Lower leg skin (tissue), 4 donors: ENCODE measurements at regions not wholly inside any gene's neighbourhood (a gene's known extent, or its start where the extent isn't known, plus 50 kb on each side); places are given as distances from the start of the nearest gene placed in this dataset.

Source experiments
- DNase-seq, 2 donors: peaks; one replicate each; pipeline ENCODE4 v3.0.0-alpha.2; 2019; ENCODE audit warnings: low spot score in 2 of 2
- H3K4me3 ChIP-seq: fragments of 200-600 bp; sonication (generic); 2 replicates; pipeline ENCODE4 v1.5.1; 2017; ENCODE audit warnings: mild to moderate bottlenecking, low read depth; ENCODE audit not compliant: poor library complexity, severe bottlenecking
- CTCF ChIP-seq, 3 donors: fragments of 450-650 bp; IDR thresholded peaks; one replicate each; pipeline ENCODE4 v1.5.1; 2016; ENCODE audit warnings: antibody characterized with exemption in 3 of 3, mild to moderate bottlenecking in 3 of 3, moderate library complexity in 2 of 3
- POLR2A ChIP-seq, 2 donors: fragments of 450-650 bp; IDR thresholded peaks; one replicate each; pipeline ENCODE4 v1.6.1; 2016 to 2017; ENCODE audit warnings: antibody characterized with exemption in 2 of 2, mild to moderate bottlenecking in 1 of 2, moderate library complexity in 1 of 2
- WGBS, 2 donors: methylation state at CpG; one replicate each; pipeline ENCODE4 v1.1.5; 2018; 5-methylcytosine and 5-hydroxymethylcytosine counted together
- intact Hi-C: fragments of 100-400 bp; cut with DNase I; formaldehyde crosslinking; loops from one replicate; pipeline ENCODE4 v1.15.0; 2023; ENCODE audit warnings: low total_unique reads

GRCh38 chr5:159734366-159734765 is 181.9 kb upstream of the ADRA1B start:
- no peak for TF ChIP-seq CTCF (IDR thresholded peaks at IDR 0.05)
- TF ChIP-seq POLR2A (IDR thresholded peaks at IDR 0.05): no peak
- 84 to 87% methylated on average over 2 of the region's 2 CpGs for WGBS, 2 donors
- no peak overlapping the region for H3K4me3 ChIP-seq
- intact Hi-C loops: no loop called here
- no peak for DNase-seq

GRCh38 chr5:159735036-159735435 is 181.2 kb upstream of the ADRA1B start:
- intact Hi-C loops: no loop called here
- no peak for DNase-seq
- 53 to 66% methylated on average over 2 of the region's 2 CpGs for WGBS, 2 donors
- no peak overlapping the region for H3K4me3 ChIP-seq
- TF ChIP-seq POLR2A (IDR thresholded peaks at IDR 0.05): no peak
- TF ChIP-seq CTCF (IDR thresholded peaks at IDR 0.05): no peak

- intact Hi-C loops: no loop called here
- no peak overlapping the region for H3K4me3 ChIP-seq
- no peak for DNase-seq
- no peak for TF ChIP-seq POLR2A (IDR thresholded peaks at IDR 0.05)
- TF ChIP-seq CTCF (IDR thresholded peaks at IDR 0.05): no peak
- WGBS, 2 donors: 84 to 85% methylated on average over 8 of the region's 8 CpGs
Observed at GRCh38 chr5:159735749-159736660, 180.3 kb upstream of the ADRA1B start.

- intact Hi-C loops: no loop called here
- no peak overlapping the region for H3K4me3 ChIP-seq
- 57 to 63% methylated on average over 2 of the region's 2 CpGs for WGBS, 2 donors
- TF ChIP-seq CTCF (IDR thresholded peaks at IDR 0.05): no peak
- no peak for TF ChIP-seq POLR2A (IDR thresholded peaks at IDR 0.05)
- DNase-seq: no peak
Observed at GRCh38 chr5:159736844-159737243, 179.4 kb upstream of the ADRA1B start.

- H3K4me3 ChIP-seq: no peak overlapping the region
- DNase-seq: no peak
- intact Hi-C loops: no loop called here
- no peak for TF ChIP-seq CTCF (IDR thresholded peaks at IDR 0.05)
- no peak for TF ChIP-seq POLR2A (IDR thresholded peaks at IDR 0.05)
- WGBS, 2 donors: 89 to 98% methylated on average over 5 of the region's 5 CpGs
Observed at GRCh38 chr5:159737263-159737662, 179.0 kb upstream of the ADRA1B start.
